Left ventricle myocardium inferior (tissue), 1 donor: ENCODE measurements at regions not wholly inside any gene's neighbourhood (a gene's known extent, or its start where the extent isn't known, plus 50 kb on each side); places are given as distances from the start of the nearest gene placed in this dataset.

Source experiments
- DNase-seq: peaks from one replicate; pipeline ENCODE4 v3.0.0-alpha.2; 2020
- H3K27ac ChIP-seq: fragments of 200-600 bp; replicated peaks from 2 replicates; pipeline ENCODE4 v1.8.0; 2021
- H3K27me3 ChIP-seq: fragments of 200-600 bp; 2 replicates; pipeline ENCODE4 v1.8.0; 2021; ENCODE audit warnings: low read depth
- H3K36me3 ChIP-seq: fragments of 200-600 bp; 2 replicates; pipeline ENCODE4 v1.8.0; 2021
- H3K4me1 ChIP-seq: fragments of 200-600 bp; 2 replicates; pipeline ENCODE4 v1.8.0; 2021
- H3K4me3 ChIP-seq: fragments of 200-600 bp; 2 replicates; pipeline ENCODE4 v1.8.0; 2021; ENCODE audit warnings: mild to moderate bottlenecking, moderate library complexity
- H3K9me3 ChIP-seq: fragments of 200-600 bp; replicated peaks from 2 replicates; pipeline ENCODE4 v1.8.0; 2021
- intact Hi-C: fragments of 100-400 bp; cut with micrococcal nuclease; formaldehyde crosslinking; loops from one replicate; pipeline ENCODE4 v1.11.0; 2022
- TF ChIP-seq, protein P1 (sequence below): fragments of 200-600 bp; IDR thresholded peaks from 2 replicates; pipeline ENCODE4 v1.8.0; 2021; ENCODE audit warnings: antibody characterized with exemption, mild to moderate bottlenecking, borderline replicate concordance
- donor health status: DM: no; HTN: yes; CAD: no; lungs with severe emphysema.

- intact Hi-C loops = loop anchor here (10.0 kb wide), 1 partner anchor 128 kb away; no protein-coding TSS in a partner anchor
- no peak overlapping the region for H3K4me3 ChIP-seq
- H3K4me1 ChIP-seq = no peaks in the 10 kb centered on the region
- no peaks in the 10 kb centered on the region for H3K27me3 ChIP-seq
- no peak overlapping the region for H3K27ac ChIP-seq
- no peaks in the 10 kb centered on the region for H3K36me3 ChIP-seq
- TF ChIP-seq, protein P1, sequence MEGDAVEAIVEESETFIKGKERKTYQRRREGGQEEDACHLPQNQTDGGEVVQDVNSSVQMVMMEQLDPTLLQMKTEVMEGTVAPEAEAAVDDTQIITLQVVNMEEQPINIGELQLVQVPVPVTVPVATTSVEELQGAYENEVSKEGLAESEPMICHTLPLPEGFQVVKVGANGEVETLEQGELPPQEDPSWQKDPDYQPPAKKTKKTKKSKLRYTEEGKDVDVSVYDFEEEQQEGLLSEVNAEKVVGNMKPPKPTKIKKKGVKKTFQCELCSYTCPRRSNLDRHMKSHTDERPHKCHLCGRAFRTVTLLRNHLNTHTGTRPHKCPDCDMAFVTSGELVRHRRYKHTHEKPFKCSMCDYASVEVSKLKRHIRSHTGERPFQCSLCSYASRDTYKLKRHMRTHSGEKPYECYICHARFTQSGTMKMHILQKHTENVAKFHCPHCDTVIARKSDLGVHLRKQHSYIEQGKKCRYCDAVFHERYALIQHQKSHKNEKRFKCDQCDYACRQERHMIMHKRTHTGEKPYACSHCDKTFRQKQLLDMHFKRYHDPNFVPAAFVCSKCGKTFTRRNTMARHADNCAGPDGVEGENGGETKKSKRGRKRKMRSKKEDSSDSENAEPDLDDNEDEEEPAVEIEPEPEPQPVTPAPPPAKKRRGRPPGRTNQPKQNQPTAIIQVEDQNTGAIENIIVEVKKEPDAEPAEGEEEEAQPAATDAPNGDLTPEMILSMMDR = no peak
- peaks cover 30% of the 10 kb centered on the region for H3K9me3 ChIP-seq
- no peak for DNase-seq
These were observed 741.3 kb downstream of the DOK5 start for GRCh38 chr20:55216525-55217242.

GRCh38 chr20:55213653-55214052 lies 738.3 kb downstream of the DOK5 start:
- Histone ChIP-seq H3K36me3 (no peaks in the 10 kb centered on the region), H3K27me3 (no peaks in the 10 kb centered on the region), H3K27ac (no peak overlapping the region), H3K9me3 (peaks cover 17% of the 10 kb centered on the region), H3K4me1 (no peaks in the 10 kb centered on the region), H3K4me3 (no peak overlapping the region)
- intact Hi-C loops = loop anchor here (10.0 kb wide), 1 partner anchor 131 kb away; no protein-coding TSS in a partner anchor
- TF ChIP-seq, protein P1 = no peak
- DNase-seq = no peak

DNA sequence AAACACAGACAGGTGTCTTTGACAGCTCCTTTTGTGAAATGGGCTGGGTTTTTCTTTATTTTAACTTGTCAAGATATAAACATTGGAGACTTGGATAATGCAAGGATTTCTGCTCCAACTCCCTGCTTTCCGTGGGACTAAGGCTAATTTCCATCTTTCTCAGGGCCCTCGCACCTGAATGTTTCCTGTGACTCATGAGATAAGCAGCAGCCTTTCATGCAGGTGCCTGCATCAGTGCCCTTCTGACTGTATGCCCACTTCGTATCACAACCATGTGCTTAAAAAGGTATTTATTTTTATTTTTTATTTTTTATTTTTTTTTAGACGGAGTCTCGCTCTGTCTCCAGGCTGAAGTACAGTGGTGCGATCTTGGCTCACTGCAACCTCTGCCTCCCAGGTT lies 736.1 kb downstream of the DOK5 start:
- Histone ChIP-seq H3K4me1 (no peaks in the 10 kb centered on the region), H3K4me3 (no peak overlapping the region), H3K36me3 (no peaks in the 10 kb centered on the region), H3K9me3 (peaks cover 12% of the 10 kb centered on the region), H3K27me3 (no peaks in the 10 kb centered on the region), H3K27ac (no peak overlapping the region)
- intact Hi-C loops = loop anchor here (10.0 kb wide), 1 partner anchor 133 kb away; no protein-coding TSS in a partner anchor
- DNase-seq = no peak
- TF ChIP-seq, protein P1 = no peak

DNA sequence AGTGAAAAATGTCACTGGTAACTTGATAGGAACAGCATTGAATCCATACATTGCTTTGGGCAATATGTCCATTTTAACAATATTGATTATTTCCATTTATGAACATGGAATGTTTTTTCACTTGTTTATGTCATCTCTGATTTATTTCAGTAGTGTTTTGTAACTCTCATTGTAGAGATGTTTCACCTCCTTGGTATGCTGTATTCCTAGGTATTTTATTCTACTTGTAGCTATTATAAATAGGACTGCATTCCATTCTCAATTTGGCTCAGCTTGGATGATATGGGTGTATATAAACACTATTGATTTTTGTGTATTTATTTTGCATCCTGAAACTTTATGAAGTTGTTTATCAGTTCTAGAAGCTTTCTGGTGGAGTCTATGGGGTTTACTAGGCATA lies 730.3 kb downstream of the DOK5 start:
- TF ChIP-seq, protein P1 = no peak
- Histone ChIP-seq H3K4me1 (no peaks in the 10 kb centered on the region), H3K4me3 (no peak overlapping the region), H3K27me3 (no peaks in the 10 kb centered on the region), H3K27ac (no peak overlapping the region), H3K36me3 (no peaks in the 10 kb centered on the region), H3K9me3 (peaks cover 17% of the 10 kb centered on the region)
- intact Hi-C loops = no loop called here
- no peak for DNase-seq

- intact Hi-C loops = no loop called here
- H3K36me3 ChIP-seq = no peaks in the 10 kb centered on the region
- no peak for DNase-seq
These were observed 724.9 kb downstream of the DOK5 start for GRCh38 chr20:55200317-55200716.

More at GRCh38 chr20:55200317-55200716, 724.9 kb downstream of the DOK5 start:
- Histone ChIP-seq H3K27me3 (no peaks in the 10 kb centered on the region), H3K9me3 (peaks cover 15% of the 10 kb centered on the region), H3K27ac (no peak overlapping the region), H3K4me1 (no peaks in the 10 kb centered on the region), H3K4me3 (no peak overlapping the region)
- TF ChIP-seq, protein P1 = no peak
